HG03378 (cell line): ENCODE measurements at regions not wholly inside any gene's neighbourhood (a gene's known extent, or its start where the extent isn't known, plus 50 kb on each side); places are given as distances from the start of the nearest gene placed in this dataset.
"Not testable (repeated sequence)": the region's sequence is repeated elsewhere in the genome, so short reads cannot be mapped to it uniquely, and the experiment has no call there.

Source experiments
- ATAC-seq: cut with Tn5 transposase; IDR thresholded peaks from one replicate; pipeline ENCODE4 v1.9.1; 2021; ENCODE audit warnings: mild to moderate bottlenecking, moderate library complexity; ENCODE audit not compliant: unreplicated experiment

DNA sequence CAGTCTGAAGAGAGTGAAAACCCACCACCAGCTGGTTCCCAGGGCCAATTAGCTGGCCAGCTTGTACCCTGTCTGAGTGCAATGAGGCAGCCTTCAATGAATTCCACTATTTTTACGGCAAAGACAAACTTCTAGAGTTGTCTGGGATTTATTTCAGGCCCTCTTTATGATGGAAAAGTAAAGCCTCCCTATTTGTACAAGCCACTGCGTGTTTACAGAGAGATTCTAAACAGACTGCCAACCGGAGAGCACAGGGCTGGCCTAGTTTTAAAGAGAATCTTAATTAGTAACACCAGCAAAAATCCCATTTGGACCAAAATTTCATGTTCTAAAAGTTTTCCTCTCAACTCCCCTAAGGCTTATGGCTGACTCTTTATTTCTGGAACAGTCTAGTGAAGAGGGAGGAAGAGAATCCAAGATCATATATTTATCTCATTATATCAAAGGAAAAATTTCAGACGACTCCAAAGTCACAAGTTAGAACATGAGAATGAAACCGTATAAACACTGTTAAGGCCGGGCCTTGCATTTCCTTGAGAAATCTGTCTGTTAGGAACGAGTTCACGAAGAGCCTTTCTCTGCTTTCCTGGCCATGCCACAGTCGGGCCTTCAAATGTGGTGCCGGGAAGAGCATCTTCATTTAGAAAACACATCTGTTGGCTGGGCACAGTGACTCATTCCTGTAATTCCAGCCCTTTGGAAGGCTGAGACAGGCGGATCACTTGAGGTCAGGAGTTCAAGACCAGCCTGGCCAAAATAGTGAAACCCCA is 724.6 kb upstream of the NRP1 start:
- no peak for ATAC-seq

DNA sequence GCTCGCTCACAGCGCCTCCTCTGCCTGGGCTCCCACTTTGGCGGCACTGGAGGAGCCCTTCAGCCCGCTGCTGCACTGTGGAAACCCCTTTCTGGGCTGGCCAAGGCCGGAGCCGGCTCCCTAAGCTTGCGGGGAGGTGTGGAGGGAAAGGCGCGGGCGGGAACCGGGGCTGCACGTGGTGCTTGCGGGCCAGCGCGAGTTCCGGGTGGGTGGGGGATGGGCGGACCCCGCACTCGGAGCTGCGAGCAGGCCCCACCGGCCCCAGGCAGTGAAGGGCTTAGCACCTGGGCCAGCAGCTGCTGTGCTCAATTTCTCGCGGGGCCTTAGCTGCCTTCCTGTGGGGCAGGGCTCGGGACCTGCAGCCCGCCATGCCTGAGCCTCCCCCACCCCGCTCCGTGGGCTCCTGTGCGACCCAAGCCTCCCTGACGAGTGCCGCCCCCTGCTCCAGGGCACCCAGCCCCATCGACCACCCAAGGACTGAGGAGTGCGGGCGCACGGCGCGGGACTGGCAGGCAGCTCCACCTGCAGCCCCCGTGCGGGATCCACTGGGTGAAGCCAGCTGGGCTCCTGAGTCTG is 721.0 kb upstream of the NRP1 start:
- ATAC-seq, result not testable (repeated sequence)

DNA sequence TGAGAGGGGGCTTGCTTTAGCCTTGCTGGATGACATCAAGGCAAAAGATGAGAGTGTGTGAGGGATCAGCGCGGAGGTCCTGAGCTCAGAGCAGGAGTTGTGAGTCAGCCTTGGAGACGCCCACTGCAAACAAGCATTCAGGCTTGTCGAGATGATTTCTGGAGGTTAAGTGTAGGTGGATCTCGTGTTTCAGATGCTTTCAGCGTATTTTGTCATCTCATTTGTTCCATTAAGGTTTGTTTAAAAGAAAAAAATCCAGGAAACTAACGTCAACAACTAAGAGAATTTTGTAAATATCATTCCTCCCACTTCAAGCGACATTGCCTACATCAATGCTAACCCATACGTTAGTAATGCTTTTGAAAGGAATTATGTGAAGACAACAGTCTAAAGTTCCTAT is 715.4 kb upstream of the NRP1 start:
- no peak for ATAC-seq

DNA sequence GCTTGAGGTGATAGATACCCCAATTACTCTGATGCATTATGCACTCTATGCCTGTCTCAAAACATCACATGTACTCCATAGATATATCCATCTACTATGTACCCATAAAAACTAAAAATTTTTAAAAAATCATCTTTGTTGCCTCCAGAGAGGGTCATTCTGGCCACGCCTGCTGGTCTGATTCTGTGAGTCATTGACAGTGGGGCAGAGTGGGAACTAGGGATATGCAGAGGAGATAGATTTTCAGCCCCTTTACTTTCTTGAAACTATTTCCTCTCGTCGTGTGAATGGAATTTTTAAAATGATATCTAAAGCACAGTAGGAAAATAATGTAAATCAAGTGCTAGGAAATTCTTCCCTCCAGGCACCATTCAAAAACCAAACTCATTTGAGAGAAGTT is 715.0 kb upstream of the NRP1 start:
- ATAC-seq, result no peak

DNA sequence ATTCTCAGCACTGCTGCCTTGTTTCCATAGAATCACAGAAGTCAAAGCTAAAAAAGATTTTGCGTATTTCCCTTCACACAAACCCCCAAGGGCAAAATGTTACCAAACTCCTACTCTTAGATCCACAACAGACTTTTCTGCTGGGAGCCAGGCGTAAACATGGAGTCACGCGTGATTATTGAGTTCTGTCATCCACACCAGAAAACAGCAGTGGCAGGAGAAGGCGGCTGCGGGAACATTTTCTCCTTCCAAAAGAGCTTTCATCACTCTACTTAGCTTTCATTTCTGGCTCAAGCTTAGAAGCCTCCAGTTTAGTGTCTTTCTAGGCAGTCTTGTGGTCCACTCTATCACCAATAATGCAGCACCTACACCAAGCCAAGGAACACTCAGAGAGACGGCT is 712.9 kb upstream of the NRP1 start:
- ATAC-seq, result no peak

DNA sequence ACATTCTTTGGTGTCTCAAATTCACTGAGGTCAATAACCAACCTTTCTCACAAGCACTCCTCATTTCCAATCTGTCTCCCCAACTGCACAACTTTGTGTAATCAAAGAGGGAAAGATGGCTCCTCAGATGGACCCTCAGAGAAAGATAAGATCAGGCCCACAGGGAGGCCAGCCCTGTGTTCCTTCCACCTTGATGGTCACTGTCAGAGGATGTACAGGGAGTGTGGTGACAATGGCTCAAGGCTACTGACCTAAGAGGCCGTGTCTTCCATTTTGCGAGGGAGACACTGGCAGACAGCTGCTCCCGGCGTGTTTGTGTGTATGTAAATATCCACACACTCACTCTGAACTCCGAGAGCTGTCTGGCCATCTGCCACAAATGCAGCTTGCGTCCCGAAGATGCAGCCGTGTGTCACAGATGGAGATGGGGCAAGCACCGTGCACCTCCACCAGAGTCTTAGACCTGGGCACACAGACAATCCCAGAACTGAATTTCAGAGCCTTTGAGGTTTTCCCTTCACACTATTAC is 712.1 kb upstream of the NRP1 start:
- ATAC-seq, result no peak

DNA sequence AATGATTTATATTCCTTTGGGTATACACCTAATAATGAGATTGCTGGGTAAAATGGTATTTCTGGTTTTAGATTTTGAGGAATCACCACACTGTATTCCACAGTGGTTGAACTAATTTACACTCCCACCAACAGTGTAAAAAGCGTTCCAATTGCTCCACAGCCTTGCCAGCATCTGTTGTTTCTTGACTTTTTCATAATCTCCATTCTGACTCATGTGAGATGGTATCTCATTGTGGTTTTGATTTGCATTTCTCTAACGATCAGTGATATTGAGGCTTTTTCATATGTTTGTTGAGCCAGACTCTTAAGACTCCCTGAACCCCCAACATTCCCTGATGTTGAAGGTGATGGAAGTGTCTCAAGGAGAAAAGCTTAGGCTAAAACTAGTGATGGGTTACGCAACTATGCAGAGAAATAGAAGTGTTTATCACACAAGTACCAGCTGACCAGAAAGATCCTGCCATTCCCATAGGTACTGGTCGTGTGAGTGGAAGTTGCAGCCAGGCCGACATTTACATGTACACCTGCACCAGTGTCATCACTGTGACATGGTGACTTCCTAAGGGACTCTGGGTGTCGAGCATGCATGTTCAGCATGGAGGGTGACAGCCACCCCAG is 711.2 kb upstream of the NRP1 start:
- no peak for ATAC-seq

DNA sequence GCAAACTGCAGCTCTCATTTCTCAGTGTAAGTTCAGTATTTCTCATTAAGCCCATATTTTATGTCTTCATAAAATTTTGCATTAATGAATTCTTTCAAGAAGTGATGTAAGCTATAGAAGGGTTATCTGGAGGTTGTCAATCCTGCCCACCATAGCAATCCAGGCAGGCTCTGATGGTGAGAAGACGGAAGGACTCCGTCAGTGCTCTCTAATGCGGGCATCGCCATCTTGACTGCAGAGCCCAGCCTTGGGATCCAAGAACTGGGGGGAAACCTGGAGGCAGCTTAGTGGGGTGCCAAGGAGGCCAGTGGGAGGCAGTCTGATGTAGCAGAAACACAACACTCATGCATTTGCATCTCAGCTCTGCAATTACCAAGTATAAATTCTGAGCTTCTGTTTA is 707.4 kb upstream of the NRP1 start:
- ATAC-seq, result no peak

DNA sequence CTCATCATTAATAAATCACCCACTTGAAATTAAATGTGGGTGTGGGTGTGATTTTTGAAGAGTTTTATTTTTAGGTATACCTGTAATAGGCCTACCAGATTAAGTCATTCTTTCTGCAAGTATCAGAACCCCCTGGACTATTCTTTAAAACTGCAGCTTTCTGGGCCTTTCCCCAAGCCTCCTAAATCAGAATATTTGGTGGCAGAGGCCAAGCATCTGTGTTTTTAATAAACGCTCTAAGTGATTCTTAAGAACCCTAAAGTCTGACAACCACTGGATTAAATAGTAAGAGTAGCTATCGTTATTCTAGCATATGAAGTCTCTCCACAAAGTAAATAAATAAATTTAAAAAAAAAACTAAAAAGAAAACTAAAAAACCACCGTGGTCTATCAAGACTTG is 703.0 kb upstream of the NRP1 start:
- no peak for ATAC-seq

DNA sequence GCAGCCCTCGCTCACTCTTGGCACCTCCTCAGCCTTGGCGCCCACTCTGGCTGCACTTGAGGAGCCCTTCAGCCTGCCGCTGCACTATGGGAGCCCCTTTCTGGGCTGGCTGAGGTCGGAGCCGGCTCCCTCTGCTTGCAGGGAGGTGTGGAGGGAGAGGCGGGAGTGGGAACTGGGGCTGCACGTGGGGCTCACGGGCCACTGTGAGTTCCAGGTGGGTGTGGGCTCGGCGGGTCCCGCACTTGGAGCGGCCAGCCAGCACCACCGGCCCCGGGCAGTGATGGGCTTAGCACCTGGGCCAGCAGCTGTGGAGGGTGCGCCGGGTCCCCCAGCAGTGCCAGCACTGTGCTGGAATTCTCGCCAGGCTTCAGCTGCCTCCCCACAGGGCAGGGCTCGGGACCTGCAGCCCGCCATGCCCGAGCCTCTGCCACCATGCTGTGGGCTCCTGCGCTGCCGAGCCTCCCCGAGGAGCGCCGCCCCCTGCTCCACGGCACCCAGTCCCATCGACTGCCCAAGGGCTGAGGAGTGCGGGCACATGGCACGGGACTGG is 700.8 kb upstream of the NRP1 start:
- ATAC-seq, result not testable (repeated sequence)

DNA sequence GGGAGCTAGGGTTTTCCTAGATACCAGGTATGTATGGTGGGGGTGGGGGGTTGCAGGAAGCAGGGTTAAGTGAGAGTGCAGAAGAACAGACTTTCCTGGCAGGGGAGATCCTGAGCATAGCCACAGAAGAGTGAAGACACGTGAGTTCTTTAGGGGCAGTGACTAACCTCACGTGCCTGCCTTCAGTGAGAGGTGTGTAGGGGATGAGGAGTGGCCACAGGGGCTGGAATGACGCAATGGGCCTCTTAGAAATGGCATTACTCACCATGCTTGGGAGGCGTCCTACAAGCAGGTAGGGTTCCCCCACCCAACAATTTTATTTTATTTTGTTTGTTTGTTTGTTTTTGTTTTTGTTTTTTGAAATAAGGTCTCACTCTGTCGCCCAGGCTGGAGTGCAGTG is 698.6 kb upstream of the NRP1 start:
- no peak for ATAC-seq

DNA sequence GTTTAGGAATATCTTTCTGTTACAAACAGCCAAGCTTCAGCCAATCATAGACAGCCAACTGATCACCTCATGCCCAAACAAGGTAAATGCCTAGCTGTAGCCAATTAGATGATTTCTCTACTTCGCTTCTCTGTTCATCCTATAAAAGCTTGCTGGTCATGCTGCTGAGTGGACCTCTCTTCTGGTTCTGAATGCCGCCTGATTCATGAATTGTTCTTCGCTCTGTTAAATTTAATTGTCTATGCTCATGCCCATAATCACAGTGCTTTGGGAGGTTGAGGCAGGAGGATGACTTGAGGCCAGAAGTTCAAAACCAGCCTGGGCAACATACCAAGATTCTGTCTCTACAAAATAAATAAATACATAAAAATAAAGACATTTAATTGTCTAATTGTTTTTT is 698.1 kb upstream of the NRP1 start:
- ATAC-seq, result no peak

DNA sequence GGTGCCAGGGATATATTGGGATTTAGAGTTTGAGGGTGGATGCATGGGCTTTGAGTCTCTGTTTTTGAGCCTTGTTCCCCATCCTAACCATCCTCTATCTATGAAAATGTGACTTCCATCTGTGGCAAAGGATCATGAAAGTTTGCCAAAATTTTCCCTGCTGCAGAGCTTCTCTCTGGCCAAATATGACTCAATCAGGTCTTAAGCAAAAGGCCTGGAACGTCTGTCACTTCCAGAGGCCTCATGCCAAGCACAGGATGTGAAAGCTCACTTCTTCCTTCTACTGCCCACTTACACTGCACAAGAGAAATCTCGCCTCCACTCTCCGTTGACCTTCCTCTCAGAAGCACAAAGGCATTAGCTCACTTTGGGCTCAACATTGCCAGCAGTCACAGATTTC is 696.9 kb upstream of the NRP1 start:
- no peak for ATAC-seq

DNA sequence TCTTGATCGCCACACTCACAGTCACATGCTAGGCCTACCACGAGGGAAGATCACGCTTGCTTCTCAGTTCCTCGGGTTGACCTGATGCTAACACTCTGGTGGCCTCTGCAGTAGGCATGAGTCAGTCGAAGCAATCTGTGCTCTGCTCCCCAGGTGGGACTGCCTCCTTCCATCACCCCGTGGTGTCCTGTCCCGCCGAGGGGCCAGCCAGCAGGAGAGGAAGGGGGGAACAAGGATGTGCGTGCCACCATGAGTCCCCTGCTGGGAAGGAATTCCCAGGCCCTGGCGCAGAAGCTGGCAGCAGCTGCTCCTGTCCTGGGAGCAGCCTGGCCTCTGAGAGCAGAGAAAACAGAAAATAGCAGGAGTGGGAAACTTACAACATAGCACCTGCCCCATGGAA is 695.0 kb upstream of the NRP1 start:
- ATAC-seq, result no peak

DNA sequence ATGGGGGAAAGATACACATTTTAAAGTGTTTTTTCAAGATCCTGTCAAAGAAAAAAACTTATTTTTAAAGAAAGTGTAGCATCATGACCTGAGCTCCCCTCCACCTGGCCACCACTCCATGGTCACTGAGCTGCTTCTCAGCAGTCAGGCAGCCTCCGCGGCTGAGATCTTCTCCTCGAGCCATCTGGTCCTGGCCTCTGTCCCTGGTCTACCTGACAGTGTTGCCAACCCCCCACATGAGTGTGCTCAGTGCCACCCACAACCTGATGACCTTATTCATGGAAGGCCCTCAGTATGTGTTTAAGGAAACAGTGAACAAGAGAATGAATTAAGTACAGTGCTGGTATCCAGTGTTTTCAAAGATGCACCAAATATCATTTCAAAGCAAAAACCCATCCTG is 694.5 kb upstream of the NRP1 start:
- no peak for ATAC-seq

DNA sequence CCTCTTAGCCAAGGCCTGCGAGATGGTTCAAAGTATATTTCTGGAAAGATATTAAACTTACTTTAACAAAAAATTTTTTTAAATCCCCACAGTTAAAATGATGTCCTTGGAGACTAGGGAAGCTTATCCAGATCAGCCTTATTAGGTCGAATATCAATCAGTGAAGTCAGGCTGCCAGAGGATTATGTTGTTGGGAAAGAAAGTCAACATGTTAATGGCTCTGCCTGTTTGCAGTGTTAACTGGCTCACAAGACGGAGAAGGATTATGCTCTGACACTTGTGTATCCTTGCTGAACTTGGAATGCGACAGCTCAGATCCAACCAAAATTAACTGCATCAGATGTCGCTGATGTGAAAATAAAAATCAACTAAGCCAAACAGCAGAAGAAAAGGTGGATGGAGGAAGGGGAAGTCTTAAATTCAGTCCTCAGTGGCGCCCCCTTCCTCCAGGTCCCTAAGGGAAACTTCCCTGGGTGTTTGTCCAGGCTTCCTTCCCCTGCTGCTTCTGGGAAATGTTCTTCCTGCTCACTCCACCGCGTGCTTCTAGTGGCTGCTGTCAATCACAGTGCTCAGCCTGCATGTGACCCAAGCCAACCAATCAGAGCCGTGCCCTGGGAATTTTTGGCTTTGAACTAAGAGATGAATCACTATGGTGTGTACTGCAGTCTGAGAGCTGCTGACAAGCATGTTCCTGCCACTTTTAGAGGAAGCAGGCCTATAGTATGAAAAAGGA is 690.4 kb upstream of the NRP1 start:
- ATAC-seq, result no peak

DNA sequence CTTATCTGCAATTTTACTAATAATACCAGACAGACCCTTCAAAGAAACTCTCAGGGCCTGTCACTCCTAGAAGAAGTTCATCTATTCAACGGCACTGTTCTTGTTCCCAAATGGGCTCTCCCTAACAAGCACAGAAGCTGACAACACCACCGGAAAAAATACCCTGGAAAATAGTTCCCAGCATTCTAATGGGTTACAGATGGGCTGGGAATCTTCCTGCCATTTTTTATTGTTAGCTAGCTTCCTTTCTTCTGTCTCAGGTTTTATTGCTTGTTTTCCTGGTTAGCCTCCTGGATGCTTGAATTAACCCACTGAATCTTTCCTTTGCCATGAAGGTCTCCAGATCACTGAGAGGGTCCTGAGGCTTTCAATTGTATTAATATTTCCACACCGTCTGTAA is 689.8 kb upstream of the NRP1 start:
- no peak for ATAC-seq

DNA sequence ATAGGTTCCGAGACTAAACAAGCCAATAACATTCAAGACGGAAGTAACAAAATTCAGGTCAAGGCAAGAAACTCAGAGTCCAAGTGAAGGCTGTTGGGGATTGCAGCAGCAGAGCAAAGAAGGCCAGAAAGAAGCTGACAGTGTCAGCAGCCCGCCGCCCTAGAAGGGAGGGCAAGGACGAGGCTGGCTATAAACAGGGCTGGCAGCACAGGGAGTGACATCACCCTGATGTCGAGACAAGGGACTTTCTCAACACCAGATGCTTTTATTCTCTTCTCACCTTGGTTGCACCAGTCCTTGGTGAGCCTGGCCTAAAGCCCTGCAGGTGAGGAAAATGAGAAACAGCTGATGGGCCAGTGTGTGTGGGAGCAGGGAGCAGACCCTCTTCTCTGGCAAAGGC is 687.7 kb upstream of the NRP1 start:
- no peak for ATAC-seq

DNA sequence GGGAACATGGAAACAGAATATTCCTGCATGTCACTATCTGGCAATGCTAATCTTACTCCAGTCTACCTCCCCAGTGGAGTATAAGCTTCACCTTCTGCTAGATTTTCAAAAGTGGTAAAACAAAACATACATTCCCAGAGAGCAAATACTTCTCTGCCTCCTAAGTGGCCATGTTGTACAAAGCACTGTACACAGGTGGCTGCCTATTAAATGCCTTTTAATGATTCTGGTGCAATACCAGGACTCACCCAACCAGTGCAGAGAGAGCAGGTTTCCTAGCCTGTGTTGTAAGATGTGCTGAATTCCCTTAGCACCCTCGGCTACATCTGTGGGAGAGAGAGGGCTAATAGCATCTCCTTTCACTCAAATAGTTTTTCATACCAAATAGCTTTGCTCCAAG is 684.3 kb upstream of the NRP1 start:
- ATAC-seq, result no peak

DNA sequence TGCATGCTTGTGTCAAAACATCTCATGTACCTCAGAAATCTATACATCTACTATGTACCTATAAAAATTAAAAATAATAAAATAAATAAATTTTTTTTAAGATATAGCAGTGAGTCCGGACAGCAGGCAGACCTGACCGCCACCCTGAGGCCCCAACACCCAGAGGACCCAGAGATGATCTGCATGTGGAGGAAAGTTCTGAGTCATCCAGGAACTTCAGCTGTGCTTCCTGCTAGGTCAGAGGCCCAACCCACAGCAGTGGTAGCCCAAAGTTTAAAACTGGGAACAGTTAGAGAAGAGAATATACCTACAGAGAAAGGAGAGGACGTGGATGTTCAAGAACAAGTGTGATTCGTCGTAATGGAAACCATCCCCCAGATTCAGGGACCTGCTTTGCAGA is 683.7 kb upstream of the NRP1 start:
- ATAC-seq, result no peak

DNA sequence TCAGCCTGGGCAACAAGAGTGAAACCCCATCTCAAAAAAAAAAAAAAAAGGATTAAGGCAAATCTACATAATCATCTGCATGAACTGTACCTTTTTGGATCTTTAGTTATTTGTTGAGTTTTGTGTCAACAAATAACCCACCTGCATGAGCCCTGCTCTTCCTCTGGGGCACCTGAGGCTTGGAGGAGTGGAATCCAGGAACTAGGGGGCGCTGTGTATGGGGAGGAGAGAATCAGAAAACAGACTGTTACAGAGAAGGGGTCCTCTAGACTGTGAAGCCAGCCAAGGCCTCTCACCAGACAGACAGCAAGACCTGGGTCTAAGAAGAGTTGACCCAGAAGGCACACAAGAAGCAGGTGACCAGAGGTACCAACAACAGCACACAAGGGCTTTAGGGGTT is 682.8 kb upstream of the NRP1 start:
- no peak for ATAC-seq
